ENCODE measurements at regions not wholly inside any gene's neighbourhood (a gene's known extent, or its start where the extent isn't known, plus 50 kb on each side); places are given as distances from the start of the nearest gene placed in this dataset.
"Not testable (repeated sequence)": the region's sequence is repeated elsewhere in the genome, so short reads cannot be mapped to it uniquely, and the experiment has no call there.

- no peak for DNase-seq
Observed at GRCh38 chr7:131957338-131958020, 401.1 kb upstream of the PODXL start.

GRCh38 chr7:131956864-131957263, 400.4 kb upstream of the PODXL start:
- DNase-seq = no peak

- DNase-seq = no peak
Observed at GRCh38 chr7:131955679-131956078, 399.3 kb upstream of the PODXL start.

- DNase-seq = no peak
Observed at GRCh38 chr7:131953184-131953583, 396.8 kb upstream of the PODXL start.

GRCh38 chr7:131952365-131952764, 395.9 kb upstream of the PODXL start:
- DNase-seq = no peak

GRCh38 chr7:131950758-131951157, 394.3 kb upstream of the PODXL start:
- DNase-seq = no peak

GRCh38 chr7:131949659-131950058, 393.2 kb upstream of the PODXL start:
- DNase-seq = no peak

GRCh38 chr7:131948434-131949053, 392.1 kb upstream of the PODXL start:
- DNase-seq = no peak

- DNase-seq = no peak
Observed at GRCh38 chr7:131947661-131948060, 391.2 kb upstream of the PODXL start.

GRCh38 chr7:131945957-131946544, 389.6 kb upstream of the PODXL start:
- DNase-seq = no peak

GRCh38 chr7:131945313-131945911, 389.0 kb upstream of the PODXL start:
- DNase-seq = peak; percentile 59

- DNase-seq = no peak
Observed at GRCh38 chr7:131944556-131945069, 388.2 kb upstream of the PODXL start.

- no peak for DNase-seq
Observed at GRCh38 chr7:131943646-131944045, 387.2 kb upstream of the PODXL start.

- no peak for DNase-seq
Observed at GRCh38 chr7:131943211-131943610, 386.8 kb upstream of the PODXL start.

- DNase-seq = no peak
Observed at GRCh38 chr7:131942287-131943150, 386.1 kb upstream of the PODXL start.

- no peak for DNase-seq
Observed at GRCh38 chr7:131941291-131941690, 384.9 kb upstream of the PODXL start.

- no peak for DNase-seq
Observed at GRCh38 chr7:131940621-131941165, 384.3 kb upstream of the PODXL start.

GRCh38 chr7:131938788-131939187, 382.4 kb upstream of the PODXL start:
- DNase-seq = not testable (repeated sequence)

- no peak for DNase-seq
Observed at GRCh38 chr7:131937868-131938267, 381.4 kb upstream of the PODXL start.

GRCh38 chr7:131935180-131935579, 378.8 kb upstream of the PODXL start:
- DNase-seq = no peak

GRCh38 chr7:131934452-131934851, 378.0 kb upstream of the PODXL start:
- DNase-seq = no peak

- no peak for DNase-seq
Observed at GRCh38 chr7:131933751-131934289, 377.4 kb upstream of the PODXL start.

All from stimulated activated CD4-positive, alpha-beta T cell treated with anti-CD3 and anti-CD28 coated beads, Interleukin-15, amount 100 ng/mL, for 24 hours (primary cell).